Upper lobe of right lung (tissue), 1 donor: ENCODE measurements at regions not wholly inside any gene's neighbourhood (a gene's known extent, or its start where the extent isn't known, plus 50 kb on each side); places are given as distances from the start of the nearest gene placed in this dataset.

Experiments
- ATAC-seq: fragments of 200-7000 bp; cut with Tn5 transposase; one replicate; pipeline ENCODE4 v1.9.1; 2020; ENCODE audit warnings: mild to moderate bottlenecking, moderate library complexity
- DNase-seq: peaks from one replicate; pipeline ENCODE4 v3.0.0-alpha.2; 2020
- H3K27ac ChIP-seq: fragments of 200-600 bp; one replicate; pipeline ENCODE4 v1.8.0; 2022
- H3K27me3 ChIP-seq: fragments of 200-600 bp; one replicate; pipeline ENCODE4 v1.8.0; 2022; ENCODE audit warnings: mild to moderate bottlenecking
- H3K36me3 ChIP-seq: fragments of 200-600 bp; one replicate; pipeline ENCODE4 v1.8.0; 2022
- H3K4me1 ChIP-seq: fragments of 200-600 bp; one replicate; pipeline ENCODE4 v1.8.0; 2022
- H3K4me3 ChIP-seq: fragments of 200-600 bp; one replicate; pipeline ENCODE4 v1.8.0; 2022; ENCODE audit warnings: mild to moderate bottlenecking
- H3K9me3 ChIP-seq: fragments of 200-600 bp; one replicate; pipeline ENCODE4 v1.8.0; 2022
- CTCF ChIP-seq: fragments of 200-600 bp; IDR thresholded peaks from one replicate; pipeline ENCODE4 v1.8.0; 2022; ENCODE audit warnings: antibody characterized with exemption
- intact Hi-C: fragments of 100-400 bp; cut with DNase I; formaldehyde crosslinking; loops from one replicate; pipeline ENCODE4 v1.11.0; 2022
- donor health status: DM: no; HTN: yes; CAD: no; lungs with severe emphysema.

GRCh38 chr5:161084115-161084514 is 232.1 kb upstream of the ATP10B start:
- ATAC-seq (no peak), DNase-seq (no peak)
- Histone ChIP-seq H3K4me1 (no peaks in the 10 kb centered on the region), H3K4me3 (no peak overlapping the region), H3K36me3 (no peaks in the 10 kb centered on the region), H3K27me3 (no peaks in the 10 kb centered on the region), H3K27ac (no peak overlapping the region), H3K9me3 (no peaks in the 10 kb centered on the region)
- intact Hi-C loops, result no loop called here
- no peak for TF ChIP-seq CTCF

GRCh38 chr5:161078793-161079192 is 226.8 kb upstream of the ATP10B start:
- no peaks in the 10 kb centered on the region for H3K36me3 ChIP-seq
- no peak for DNase-seq
- H3K4me3 ChIP-seq, result no peak overlapping the region
- H3K9me3 ChIP-seq, result no peaks in the 10 kb centered on the region
- intact Hi-C loops, result no loop called here
- ATAC-seq, result no peak
- H3K4me1 ChIP-seq, result no peaks in the 10 kb centered on the region
- no peaks in the 10 kb centered on the region for H3K27me3 ChIP-seq
- no peak for TF ChIP-seq CTCF
- no peak overlapping the region for H3K27ac ChIP-seq

- no peak for TF ChIP-seq CTCF
- ATAC-seq (no peak), DNase-seq (no peak)
- Histone ChIP-seq H3K4me1 (no peaks in the 10 kb centered on the region), H3K4me3 (no peak overlapping the region), H3K36me3 (no peaks in the 10 kb centered on the region), H3K27me3 (no peaks in the 10 kb centered on the region), H3K9me3 (no peaks in the 10 kb centered on the region), H3K27ac (no peak overlapping the region)
- intact Hi-C loops, result no loop called here
Observed at GRCh38 chr5:161077936-161078545, 226.0 kb upstream of the ATP10B start.

GRCh38 chr5:161077496-161077895 is 225.5 kb upstream of the ATP10B start:
- DNase-seq, result no peak
- Histone ChIP-seq H3K36me3 (no peaks in the 10 kb centered on the region), H3K4me1 (no peaks in the 10 kb centered on the region), H3K4me3 (no peak overlapping the region), H3K9me3 (no peaks in the 10 kb centered on the region), H3K27ac (no peak overlapping the region), H3K27me3 (no peaks in the 10 kb centered on the region)
- ATAC-seq, result no peak
- intact Hi-C loops, result no loop called here
- TF ChIP-seq CTCF, result no peak

GRCh38 chr5:161064781-161065180 is 212.8 kb upstream of the ATP10B start:
- ATAC-seq, result no peak
- no peaks in the 10 kb centered on the region for H3K4me1 ChIP-seq
- no peak for DNase-seq
- H3K36me3 ChIP-seq, result no peaks in the 10 kb centered on the region
- H3K27me3 ChIP-seq, result no peaks in the 10 kb centered on the region
- no peaks in the 10 kb centered on the region for H3K9me3 ChIP-seq
- intact Hi-C loops, result no loop called here
- H3K27ac ChIP-seq, result no peak overlapping the region
- no peak for TF ChIP-seq CTCF
- no peak overlapping the region for H3K4me3 ChIP-seq

- H3K27me3 ChIP-seq, result no peaks in the 10 kb centered on the region
- no peak for ATAC-seq
- H3K27ac ChIP-seq, result no peak overlapping the region
- H3K9me3 ChIP-seq, result no peaks in the 10 kb centered on the region
- no peaks in the 10 kb centered on the region for H3K36me3 ChIP-seq
- no peaks in the 10 kb centered on the region for H3K4me1 ChIP-seq
- no peak for DNase-seq
- intact Hi-C loops, result no loop called here
- no peak for TF ChIP-seq CTCF
- no peak overlapping the region for H3K4me3 ChIP-seq
Observed at GRCh38 chr5:161064297-161064696, 212.3 kb upstream of the ATP10B start.
